ENCODE measurements at regions not wholly inside any gene's neighbourhood (a gene's known extent, or its start where the extent isn't known, plus 50 kb on each side); places are given as distances from the start of the nearest gene placed in this dataset.

DNA sequence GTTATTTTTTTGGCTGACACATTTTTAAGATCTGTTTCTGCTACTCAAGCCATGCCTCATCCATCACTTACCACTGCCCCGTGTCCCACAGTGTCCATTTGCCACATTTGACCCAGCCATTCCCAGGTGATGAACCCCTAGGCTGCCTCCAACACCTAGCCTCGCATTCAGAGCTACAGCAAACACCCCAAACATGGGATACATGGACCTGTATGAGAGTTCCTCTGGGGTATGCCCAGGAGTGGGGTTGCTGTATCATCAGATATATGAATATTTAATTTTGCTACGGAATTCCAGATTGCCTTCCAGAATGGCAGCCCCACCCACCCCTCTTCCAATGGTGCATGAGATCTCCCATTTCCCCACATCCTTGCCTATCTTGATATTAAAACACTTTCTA lies 190.1 kb upstream of the RNF32 start:
- H3K9me2 ChIP-seq (replicated peaks; ENCODE audit: insufficient read depth), result no peaks in the 10 kb centered on the region
- H3K9me3 ChIP-seq (ENCODE audit: low read depth), result no peaks in the 10 kb centered on the region
- TF ChIP-seq EZH2 (IDR thresholded peaks at IDR 0.05; ENCODE audit: borderline replicate concordance) (no peak), EZH2phosphoT487 (IDR thresholded peaks at IDR 0.05; ENCODE audit: low read depth, severe bottlenecking, unreplicated experiment) (no peak)
- TF ChIP-seq, protein P1, sequence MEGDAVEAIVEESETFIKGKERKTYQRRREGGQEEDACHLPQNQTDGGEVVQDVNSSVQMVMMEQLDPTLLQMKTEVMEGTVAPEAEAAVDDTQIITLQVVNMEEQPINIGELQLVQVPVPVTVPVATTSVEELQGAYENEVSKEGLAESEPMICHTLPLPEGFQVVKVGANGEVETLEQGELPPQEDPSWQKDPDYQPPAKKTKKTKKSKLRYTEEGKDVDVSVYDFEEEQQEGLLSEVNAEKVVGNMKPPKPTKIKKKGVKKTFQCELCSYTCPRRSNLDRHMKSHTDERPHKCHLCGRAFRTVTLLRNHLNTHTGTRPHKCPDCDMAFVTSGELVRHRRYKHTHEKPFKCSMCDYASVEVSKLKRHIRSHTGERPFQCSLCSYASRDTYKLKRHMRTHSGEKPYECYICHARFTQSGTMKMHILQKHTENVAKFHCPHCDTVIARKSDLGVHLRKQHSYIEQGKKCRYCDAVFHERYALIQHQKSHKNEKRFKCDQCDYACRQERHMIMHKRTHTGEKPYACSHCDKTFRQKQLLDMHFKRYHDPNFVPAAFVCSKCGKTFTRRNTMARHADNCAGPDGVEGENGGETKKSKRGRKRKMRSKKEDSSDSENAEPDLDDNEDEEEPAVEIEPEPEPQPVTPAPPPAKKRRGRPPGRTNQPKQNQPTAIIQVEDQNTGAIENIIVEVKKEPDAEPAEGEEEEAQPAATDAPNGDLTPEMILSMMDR (IDR thresholded peaks at IDR 0.05; ENCODE audit: poor library complexity), result no peak
- H4K20me1 ChIP-seq (ENCODE audit: insufficient read depth, poor library complexity, severe bottlenecking), result no peaks in the 10 kb centered on the region
- no peak overlapping the region for H3K4me2 ChIP-seq
- no peak for DNase-seq (ENCODE audit: low spot score)
- no peak overlapping the region for H2AFZ ChIP-seq
- H3K27me3 ChIP-seq, result no peaks in the 10 kb centered on the region
- no peaks in the 10 kb centered on the region for H3K4me1 ChIP-seq (ENCODE audit: insufficient read depth)
- H3K79me2 ChIP-seq, result no peaks in the 10 kb centered on the region
- H3K27ac ChIP-seq, result no peak overlapping the region
- H3K4me3 ChIP-seq, result no peak overlapping the region
- no peaks in the 10 kb centered on the region for H3K36me3 ChIP-seq (replicated peaks; ENCODE audit: insufficient read depth, low read depth)
- 70% methylated on average over 3 of the region's 3 CpGs for WGBS (ENCODE audit: low lambda C conversion rate, missing lambda C conversion rate)

DNA sequence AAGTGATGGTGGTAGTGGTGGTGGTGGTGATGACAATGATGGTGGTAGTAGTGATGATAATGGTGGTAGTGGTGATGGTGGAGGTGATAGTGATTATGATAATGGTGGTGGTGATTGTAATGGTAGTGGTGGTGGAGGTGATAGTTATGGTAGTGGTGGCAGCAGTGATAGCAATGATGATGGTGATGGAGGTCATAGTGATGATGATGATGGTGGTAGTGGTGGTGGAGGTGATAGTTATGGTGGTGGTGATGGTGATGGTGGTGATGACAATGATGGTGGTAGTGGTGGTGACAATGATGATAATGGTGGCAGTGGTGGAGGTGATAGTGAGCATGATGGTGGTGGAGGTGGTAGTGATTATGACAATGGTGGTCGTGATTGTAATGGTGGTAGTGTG lies 191.7 kb upstream of the RNF32 start:
- WGBS (ENCODE audit: low lambda C conversion rate, missing lambda C conversion rate), result 100% methylated on average over 1 of the region's 1 CpG
- Histone ChIP-seq H3K4me1 (ENCODE audit: insufficient read depth) (no peaks in the 10 kb centered on the region), H3K4me2 (no peak overlapping the region), H3K79me2 (no peaks in the 10 kb centered on the region), H3K9me3 (ENCODE audit: low read depth) (no peaks in the 10 kb centered on the region), H3K36me3 (replicated peaks; ENCODE audit: insufficient read depth, low read depth) (no peaks in the 10 kb centered on the region), H4K20me1 (ENCODE audit: insufficient read depth, poor library complexity, severe bottlenecking) (no peaks in the 10 kb centered on the region), H3K27ac (no peak overlapping the region), H3K27me3 (no peaks in the 10 kb centered on the region), H2AFZ (no peak overlapping the region), H3K9me2 (replicated peaks; ENCODE audit: insufficient read depth) (no peaks in the 10 kb centered on the region), H3K4me3 (no peak overlapping the region)
- no peak for TF ChIP-seq EZH2phosphoT487 (IDR thresholded peaks at IDR 0.05; ENCODE audit: low read depth, severe bottlenecking, unreplicated experiment)
- no peak for TF ChIP-seq EZH2 (IDR thresholded peaks at IDR 0.05; ENCODE audit: borderline replicate concordance)
- TF ChIP-seq, protein P1 (IDR thresholded peaks at IDR 0.05; ENCODE audit: poor library complexity), result no peak
- no peak for DNase-seq (ENCODE audit: low spot score)

DNA sequence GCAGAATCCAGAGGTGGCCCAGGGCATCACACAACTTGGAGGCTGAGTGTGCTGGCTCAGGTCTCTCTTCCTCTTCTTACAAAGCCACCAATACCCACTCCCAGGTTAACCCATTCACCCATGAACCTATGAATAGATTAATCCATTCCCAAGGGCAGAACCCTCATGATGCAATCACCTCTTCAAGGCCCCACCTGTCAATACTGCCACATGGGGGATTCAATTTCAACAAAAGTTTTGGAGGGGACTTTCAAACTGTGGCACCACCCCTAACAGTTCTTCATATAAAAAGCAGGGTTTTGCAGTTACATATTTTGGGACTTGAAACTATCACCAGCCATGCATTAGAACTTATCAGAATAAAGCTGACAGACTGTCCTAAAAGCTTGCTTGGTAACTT lies 193.6 kb upstream of the RNF32 start:
- H3K4me3 ChIP-seq, result no peak overlapping the region
- H3K79me2 ChIP-seq, result no peaks in the 10 kb centered on the region
- no peak for DNase-seq (ENCODE audit: low spot score)
- no peaks in the 10 kb centered on the region for H3K27me3 ChIP-seq
- no peak overlapping the region for H2AFZ ChIP-seq
- H3K36me3 ChIP-seq (replicated peaks; ENCODE audit: insufficient read depth, low read depth), result no peaks in the 10 kb centered on the region
- no peaks in the 10 kb centered on the region for H3K4me1 ChIP-seq (ENCODE audit: insufficient read depth)
- no peaks in the 10 kb centered on the region for H4K20me1 ChIP-seq (ENCODE audit: insufficient read depth, poor library complexity, severe bottlenecking)
- H3K4me2 ChIP-seq, result no peak overlapping the region
- H3K9me2 ChIP-seq (replicated peaks; ENCODE audit: insufficient read depth), result no peaks in the 10 kb centered on the region
- TF ChIP-seq EZH2phosphoT487 (IDR thresholded peaks at IDR 0.05; ENCODE audit: low read depth, severe bottlenecking, unreplicated experiment) (no peak), EZH2 (IDR thresholded peaks at IDR 0.05; ENCODE audit: borderline replicate concordance) (no peak)
- TF ChIP-seq, protein P1 (IDR thresholded peaks at IDR 0.05; ENCODE audit: poor library complexity), result no peak
- no peaks in the 10 kb centered on the region for H3K9me3 ChIP-seq (ENCODE audit: low read depth)
- no peak overlapping the region for H3K27ac ChIP-seq

All from hepatocyte (in vitro differentiated cells).